GM18505 (cell line): ENCODE measurements at regions not wholly inside any gene's neighbourhood (a gene's known extent, or its start where the extent isn't known, plus 50 kb on each side); places are given as distances from the start of the nearest gene placed in this dataset.
A peak's percentile ranks its signal among the peaks of the same experiment; 100 is the strongest.

ENCODE experiments used
- ATAC-seq: cut with Tn5 transposase; IDR thresholded peaks from one replicate; pipeline ENCODE4 v1.9.1; 2021; ENCODE audit not compliant: unreplicated experiment
- POLR2A ChIP-seq: IDR thresholded peaks from 4 replicates; pipeline ENCODE4 v1.6.1; 2011; ENCODE audit warnings: borderline replicate concordance; ENCODE audit not compliant: insufficient read depth, insufficient read length; ENCODE audit errors: extremely low read depth

DNA sequence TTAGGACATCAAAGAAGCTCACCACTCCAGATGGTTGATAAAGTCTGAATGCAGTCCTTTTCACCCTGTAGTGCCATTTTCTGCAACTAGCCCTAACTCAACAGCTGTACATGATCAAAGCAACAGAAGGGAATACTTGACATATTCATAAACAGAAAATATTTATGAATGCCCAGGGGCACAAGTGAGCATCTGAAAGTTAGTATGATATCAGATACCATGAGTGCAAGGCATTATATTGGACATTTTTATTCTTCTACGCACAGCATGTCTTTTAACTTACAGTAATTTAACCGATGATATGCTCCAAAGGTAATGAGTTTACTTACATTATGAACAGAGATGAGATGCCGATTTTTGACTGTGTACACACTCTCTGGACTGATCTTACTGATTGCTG is 142.0 kb downstream of the MCHR2 start:
- ATAC-seq, result no peak
- no peak for TF ChIP-seq POLR2A

- no peak for TF ChIP-seq POLR2A
- ATAC-seq, result no peak
Measured at GRCh38 chr6:99867026-99867425, 127.0 kb downstream of the MCHR2 start.

DNA sequence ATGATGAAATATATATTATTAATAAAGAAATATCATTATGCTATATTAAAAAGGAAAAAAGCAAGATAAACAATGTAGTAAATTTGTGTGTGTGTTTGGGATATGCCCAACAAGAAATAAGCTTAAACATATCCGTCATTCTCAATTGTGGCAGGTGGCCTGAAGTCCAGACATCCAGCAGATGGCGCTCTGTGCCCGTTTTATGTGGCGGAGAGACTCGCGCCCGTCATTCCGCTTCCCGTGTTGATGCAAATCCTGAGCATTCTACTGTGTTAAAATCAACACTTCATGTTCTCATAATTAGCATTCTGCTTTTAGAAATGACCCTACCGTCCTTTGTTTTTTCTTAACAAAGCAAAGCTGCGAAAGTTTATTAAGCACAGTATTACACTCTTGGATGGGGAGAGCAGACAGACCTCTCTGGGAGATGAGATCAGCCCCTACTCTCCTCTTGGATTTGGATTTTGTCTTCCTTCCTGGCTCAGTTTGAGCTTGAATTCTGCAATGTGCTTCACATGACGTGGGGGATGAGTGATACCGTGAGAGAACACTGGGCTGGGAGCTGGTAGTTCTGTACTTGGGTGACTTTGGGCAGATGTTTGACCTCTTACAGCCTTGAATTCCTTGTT is 125.8 kb downstream of the MCHR2 start:
- no peak for TF ChIP-seq POLR2A
- peak; percentile 94 for ATAC-seq
